Gastrocnemius medialis (tissue), 4 donors: ENCODE measurements at regions not wholly inside any gene's neighbourhood (a gene's known extent, or its start where the extent isn't known, plus 50 kb on each side); places are given as distances from the start of the nearest gene placed in this dataset.

Source experiments
- ATAC-seq, 2 donors: fragments of 150-250 bp; one replicate each; pipeline ENCODE4 v1.9.1; 2016
- DNase-seq, 2 donors: peaks; one replicate each; pipeline ENCODE4 v3.0.0-alpha.2; 2019
- H3K27ac ChIP-seq, 4 donors: fragments of 200-600 bp; sonication (generic); 1 replicate in 1 of 4; 2 replicates in 3 of 4; pipeline ENCODE4 v1.5.1; 2016 to 2018; ENCODE audit warnings: mild to moderate bottlenecking in 2 of 4, moderate library complexity in 1 of 4
- H3K27me3 ChIP-seq, 3 donors: fragments of 200-600 bp; sonication (generic) in 2 of 3; 1 replicate in 1 of 3; 2 replicates in 2 of 3; pipeline versions ENCODE4 v1.5.1 to v1.6.0; 2016 to 2019; ENCODE audit warnings: mild to moderate bottlenecking in 1 of 3, moderate library complexity in 1 of 3
- H3K36me3 ChIP-seq, 2 donors: fragments of 200-600 bp; sonication (generic) in 1 of 2; one replicate each; pipeline ENCODE4 v1.5.1; 2017 to 2018
- H3K4me1 ChIP-seq, 2 donors: fragments of 200-600 bp; sonication (generic) in 1 of 2; one replicate each; pipeline ENCODE4 v1.5.1; 2016 to 2017; ENCODE audit warnings: mild to moderate bottlenecking in 2 of 2
- H3K4me3 ChIP-seq, 4 donors: fragments of 200-600 bp; sonication (generic) in 3 of 4; 1 replicate in 1 of 4; 2 replicates in 3 of 4; pipeline ENCODE4 v1.5.1; 2016 to 2019; ENCODE audit warnings: mild to moderate bottlenecking in 2 of 4
- H3K9me3 ChIP-seq, 3 donors: fragments of 200-600 bp; sonication (generic) in 2 of 3; 1 replicate in 1 of 3; 2 replicates in 2 of 3; pipeline ENCODE4 v1.5.1; 2016 to 2019
- POLR2A ChIP-seq, 2 donors: fragments of 450-650 bp; IDR thresholded peaks; one replicate each; pipeline ENCODE4 v1.6.1; 2017; ENCODE audit warnings: antibody characterized with exemption in 2 of 2, mild to moderate bottlenecking in 2 of 2, moderate library complexity in 2 of 2
- in situ Hi-C, 4 donors: fragments of 200-750 bp; cut with MboI; loops; one replicate each; pipeline versions ENCODE4 v1.15.0 to v1.8.0; 2017; ENCODE audit warnings: low sequenced_read_pairs in 4 of 4
- intact Hi-C: fragments of 100-400 bp; cut with DNase I; formaldehyde crosslinking; loops from one replicate; pipeline ENCODE4 v1.15.1; 2023; ENCODE audit warnings: low total_unique reads
- TF ChIP-seq, protein P1 (sequence below), 5 experiments: fragments of 450-650 bp in 3 of 5; fragments of 200-600 bp in 2 of 5; sonication (generic) in 2 of 5; IDR thresholded peaks in 4 of 5; conservative IDR thresholded peaks in 1 of 5; 1 replicate in 4 of 5; 2 replicates in 1 of 5; pipeline ENCODE4 v1.5.1; 2016 to 2019; ENCODE audit warnings: antibody characterized with exemption in 5 of 5, mild to moderate bottlenecking in 3 of 5, moderate library complexity in 3 of 5

- DNase-seq (no peak), ATAC-seq (no peak)
- Histone ChIP-seq H3K4me1 (no peaks in the 10 kb centered on the region), H3K4me3 (no peak overlapping the region), H3K27me3 (no peaks in the 10 kb centered on the region), H3K36me3 (no peaks in the 10 kb centered on the region), H3K9me3 (no peaks in the 10 kb centered on the region), H3K27ac (no peak overlapping the region)
- intact Hi-C loops, result no loop called here
- TF ChIP-seq, protein P1, sequence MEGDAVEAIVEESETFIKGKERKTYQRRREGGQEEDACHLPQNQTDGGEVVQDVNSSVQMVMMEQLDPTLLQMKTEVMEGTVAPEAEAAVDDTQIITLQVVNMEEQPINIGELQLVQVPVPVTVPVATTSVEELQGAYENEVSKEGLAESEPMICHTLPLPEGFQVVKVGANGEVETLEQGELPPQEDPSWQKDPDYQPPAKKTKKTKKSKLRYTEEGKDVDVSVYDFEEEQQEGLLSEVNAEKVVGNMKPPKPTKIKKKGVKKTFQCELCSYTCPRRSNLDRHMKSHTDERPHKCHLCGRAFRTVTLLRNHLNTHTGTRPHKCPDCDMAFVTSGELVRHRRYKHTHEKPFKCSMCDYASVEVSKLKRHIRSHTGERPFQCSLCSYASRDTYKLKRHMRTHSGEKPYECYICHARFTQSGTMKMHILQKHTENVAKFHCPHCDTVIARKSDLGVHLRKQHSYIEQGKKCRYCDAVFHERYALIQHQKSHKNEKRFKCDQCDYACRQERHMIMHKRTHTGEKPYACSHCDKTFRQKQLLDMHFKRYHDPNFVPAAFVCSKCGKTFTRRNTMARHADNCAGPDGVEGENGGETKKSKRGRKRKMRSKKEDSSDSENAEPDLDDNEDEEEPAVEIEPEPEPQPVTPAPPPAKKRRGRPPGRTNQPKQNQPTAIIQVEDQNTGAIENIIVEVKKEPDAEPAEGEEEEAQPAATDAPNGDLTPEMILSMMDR (IDR thresholded peaks at IDR 0.05 in 4 of 5, conservative IDR thresholded peaks at IDR 0.05 in 1 of 5), result no peak
- no peak for TF ChIP-seq POLR2A (IDR thresholded peaks at IDR 0.05)
- in situ Hi-C loops, result loop anchor here in 1 of 4 donors (25.0 kb wide), 1 partner anchor 97 kb away; no protein-coding TSS in a partner anchor
These were observed 740.5 kb downstream of the GALR1 start for GRCh38 chr18:77990131-77990530.

DNA sequence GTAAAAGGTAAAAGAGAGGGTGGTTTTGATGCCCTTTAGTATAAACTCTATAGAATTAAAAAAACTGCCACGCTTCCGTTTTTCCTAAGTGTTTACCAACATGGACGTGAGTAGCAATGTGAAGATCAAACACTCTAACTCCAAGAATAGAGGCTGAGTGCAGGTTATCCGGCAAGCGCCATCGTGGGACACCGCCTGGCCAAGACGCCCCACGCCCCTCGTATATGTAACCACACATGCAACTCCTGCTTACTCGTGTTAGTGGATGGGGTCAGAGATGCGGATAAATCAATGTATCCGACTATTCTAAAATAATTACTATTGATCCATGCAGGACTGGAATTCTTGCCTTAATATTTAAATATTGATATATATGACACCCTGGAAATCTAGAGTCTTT is 741.3 kb downstream of the GALR1 start:
- Histone ChIP-seq H3K9me3 (no peaks in the 10 kb centered on the region), H3K27me3 (no peaks in the 10 kb centered on the region), H3K4me3 (no peak overlapping the region), H3K4me1 (no peaks in the 10 kb centered on the region), H3K36me3 (no peaks in the 10 kb centered on the region), H3K27ac (no peak overlapping the region)
- no peak for ATAC-seq
- intact Hi-C loops, result no loop called here
- DNase-seq, result no peak
- in situ Hi-C loops, result loop anchor here in 1 of 4 donors (25.0 kb wide), 1 partner anchor 96 kb away; no protein-coding TSS in a partner anchor
- TF ChIP-seq POLR2A (IDR thresholded peaks at IDR 0.05), result no peak

DNA sequence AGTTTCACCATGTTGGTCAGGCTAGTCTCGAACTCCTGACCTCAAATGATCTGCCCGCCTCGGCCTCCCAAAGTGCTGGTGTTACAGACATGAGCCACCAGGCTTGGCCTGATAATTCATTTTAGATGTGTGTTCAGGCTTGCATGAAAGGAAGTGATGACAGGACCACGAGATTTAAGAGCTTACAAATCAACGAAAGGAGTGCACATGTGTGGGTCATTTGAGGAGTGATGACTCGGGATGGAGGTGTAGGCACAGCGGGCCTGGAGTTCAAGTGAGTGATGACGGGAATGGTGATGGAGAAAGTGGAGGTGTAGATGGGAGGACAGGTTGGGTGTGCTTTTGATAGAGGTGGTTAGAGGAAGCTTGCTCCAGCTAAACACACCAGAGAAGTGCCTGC is 742.4 kb downstream of the GALR1 start:
- in situ Hi-C loops (loop anchor here in 1 of 4 donors (25.0 kb wide), 1 partner anchor 95 kb away; no protein-coding TSS in a partner anchor), intact Hi-C loops (no loop called here)
- H3K27me3 ChIP-seq, result no peaks in the 10 kb centered on the region
- DNase-seq (no peak), ATAC-seq (no peak)
- no peaks in the 10 kb centered on the region for H3K4me1 ChIP-seq
- H3K36me3 ChIP-seq, result no peaks in the 10 kb centered on the region
- no peak overlapping the region for H3K4me3 ChIP-seq
- H3K27ac ChIP-seq, result no peak overlapping the region
- TF ChIP-seq POLR2A (IDR thresholded peaks at IDR 0.05), result no peak
- TF ChIP-seq, protein P1 (IDR thresholded peaks at IDR 0.05 in 4 of 5, conservative IDR thresholded peaks at IDR 0.05 in 1 of 5), result no peak
- no peaks in the 10 kb centered on the region for H3K9me3 ChIP-seq

DNA sequence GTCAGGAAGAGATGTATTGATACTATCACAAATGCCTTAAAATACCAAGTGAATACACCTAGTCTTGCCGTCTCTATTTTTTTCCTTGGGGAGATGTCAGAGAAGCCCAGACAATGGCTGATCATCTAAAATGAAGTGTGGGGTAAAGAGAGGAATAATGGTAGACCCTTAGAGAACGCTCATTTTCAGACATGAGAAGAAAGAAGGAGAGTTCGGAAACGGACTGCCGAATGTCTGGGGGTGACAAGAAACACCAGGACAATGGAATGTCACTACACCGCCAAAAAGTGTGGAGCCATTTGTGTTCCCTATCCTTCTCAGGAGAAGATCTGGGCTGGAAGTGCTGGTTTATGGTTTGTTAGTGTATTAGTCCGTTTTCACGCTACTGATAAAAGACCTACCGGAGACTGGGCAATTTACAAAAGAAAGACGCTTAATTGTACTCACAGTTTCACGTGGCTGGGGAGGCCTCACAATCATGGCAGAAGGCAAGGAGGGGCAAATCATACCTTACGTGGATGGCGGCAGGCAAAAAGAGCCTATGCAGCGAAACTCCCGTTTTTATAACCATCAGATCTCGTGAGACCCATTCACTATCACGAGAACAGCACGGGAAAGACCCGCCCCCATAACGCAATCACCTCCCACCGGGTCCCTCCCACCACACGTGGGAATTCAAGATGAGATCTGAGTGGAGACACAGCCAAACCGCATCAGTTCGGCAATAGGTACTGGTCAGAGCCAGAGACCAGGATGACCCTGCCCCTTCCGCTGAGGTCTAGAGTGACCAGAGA is 743.7 kb downstream of the GALR1 start:
- TF ChIP-seq POLR2A (IDR thresholded peaks at IDR 0.05), result no peak
- TF ChIP-seq, protein P1 (IDR thresholded peaks at IDR 0.05 in 4 of 5, conservative IDR thresholded peaks at IDR 0.05 in 1 of 5), result no peak
- in situ Hi-C loops, result loop anchor here in 1 of 4 donors (25.0 kb wide), 1 partner anchor 94 kb away; no protein-coding TSS in a partner anchor

DNA sequence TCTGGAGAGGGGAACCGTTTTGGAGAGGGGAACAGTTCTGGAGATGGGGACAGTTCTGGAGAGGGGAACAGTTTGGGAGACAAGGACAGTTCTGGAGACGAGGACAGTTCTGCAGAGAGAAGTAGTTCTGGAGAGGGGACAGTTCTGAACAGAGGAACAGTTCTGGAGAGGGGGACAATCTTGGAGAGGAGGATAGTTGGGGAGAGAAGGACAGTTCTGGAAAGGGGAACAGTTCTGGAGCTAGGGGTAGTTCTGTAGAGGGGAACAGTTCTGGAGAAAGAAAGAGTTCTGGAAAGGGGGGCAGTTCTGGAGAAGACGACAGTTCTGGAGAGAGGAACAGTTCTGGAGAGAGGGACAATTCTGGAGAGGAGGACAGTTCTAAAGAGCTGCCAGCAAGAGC is 745.9 kb downstream of the GALR1 start:
- DNase-seq (no peak), ATAC-seq (no peak)
- Histone ChIP-seq H3K27ac (no peak overlapping the region), H3K4me3 (no peak overlapping the region), H3K27me3 (no peaks in the 10 kb centered on the region), H3K36me3 (no peaks in the 10 kb centered on the region), H3K4me1 (no peaks in the 10 kb centered on the region), H3K9me3 (no peaks in the 10 kb centered on the region)
- intact Hi-C loops (no loop called here), in situ Hi-C loops (loop anchor here in 1 of 4 donors (25.0 kb wide), 1 partner anchor 92 kb away; no protein-coding TSS in a partner anchor)
- no peak for TF ChIP-seq POLR2A (IDR thresholded peaks at IDR 0.05)

More for the DNA sequence above, 743.7 kb downstream of the GALR1 start:
- intact Hi-C loops, result no loop called here
- no peaks in the 10 kb centered on the region for H3K36me3 ChIP-seq
- no peak overlapping the region for H3K27ac ChIP-seq
- H3K27me3 ChIP-seq, result no peaks in the 10 kb centered on the region
- no peak for ATAC-seq
- no peak for DNase-seq
- no peaks in the 10 kb centered on the region for H3K9me3 ChIP-seq
- no peaks in the 10 kb centered on the region for H3K4me1 ChIP-seq
- H3K4me3 ChIP-seq, result no peak overlapping the region
